Stimulated activated naive CD4-positive, alpha-beta T cell (primary cell): ENCODE measurements at regions not wholly inside any gene's neighbourhood (a gene's known extent, or its start where the extent isn't known, plus 50 kb on each side); places are given as distances from the start of the nearest gene placed in this dataset.

Experiments
- DNase-seq, 6 experiments: peaks; one replicate each; lab custom pipeline; 2025; lab: John Stamatoyannopoulos, UW

DNA sequence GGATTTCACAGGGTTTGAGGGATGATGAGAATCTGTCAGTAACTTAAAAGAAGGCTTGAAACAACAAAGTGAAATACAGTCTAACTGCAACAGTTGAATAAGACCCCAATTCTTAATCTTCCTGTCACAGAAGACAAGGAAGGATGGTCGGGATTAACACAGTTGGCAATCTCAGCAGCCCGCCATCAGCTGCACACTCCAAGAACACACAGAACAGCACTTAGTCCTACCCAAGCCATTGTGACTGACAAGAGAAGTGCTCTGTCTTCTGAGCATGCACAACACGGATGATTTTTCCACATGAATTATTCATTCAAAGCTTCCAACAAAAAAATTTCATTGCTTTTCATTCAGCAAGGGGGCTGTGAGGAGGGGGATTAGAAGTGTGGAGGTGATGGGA is 576.1 kb downstream of the TLE4 start:
- no peak for DNase-seq

DNA sequence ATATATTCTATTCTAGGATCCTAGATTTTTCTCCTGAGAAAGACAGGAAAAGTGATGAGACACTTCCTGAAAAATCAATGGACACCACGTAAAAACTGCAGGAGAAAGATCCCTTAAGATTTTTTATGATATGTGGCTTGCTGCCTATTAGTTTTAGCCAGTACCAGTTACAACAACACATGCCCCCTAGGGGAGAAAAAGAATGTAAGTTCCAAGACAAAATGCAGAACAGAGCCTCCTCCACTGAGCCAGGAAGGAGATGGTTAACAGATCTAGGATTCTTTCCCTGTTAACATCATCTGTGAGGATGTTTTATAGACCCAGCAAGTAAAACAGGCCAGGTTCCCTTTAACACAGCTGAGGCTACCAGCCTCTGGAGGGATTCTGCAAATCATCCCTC is 574.7 kb downstream of the TLE4 start:
- no peak for DNase-seq

DNA sequence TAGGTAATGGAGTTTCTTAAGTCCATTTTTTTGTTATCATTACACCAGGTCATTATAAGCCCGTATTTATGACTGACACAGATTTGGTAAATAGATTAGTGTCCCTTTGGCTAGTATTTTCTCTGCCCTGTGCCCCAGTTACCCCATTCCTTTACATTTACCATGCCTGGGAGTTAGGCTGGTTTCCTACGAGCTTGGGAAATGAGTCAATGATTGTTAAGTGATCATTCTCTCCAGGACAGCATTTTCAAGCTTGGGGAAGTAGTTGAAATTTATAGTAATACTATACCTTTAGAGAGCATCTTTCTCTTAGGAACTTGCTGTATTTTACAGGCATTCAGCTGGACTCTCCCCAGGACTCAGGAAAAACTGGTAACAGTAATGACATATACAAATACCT is 573.1 kb downstream of the TLE4 start:
- no peak for DNase-seq

DNA sequence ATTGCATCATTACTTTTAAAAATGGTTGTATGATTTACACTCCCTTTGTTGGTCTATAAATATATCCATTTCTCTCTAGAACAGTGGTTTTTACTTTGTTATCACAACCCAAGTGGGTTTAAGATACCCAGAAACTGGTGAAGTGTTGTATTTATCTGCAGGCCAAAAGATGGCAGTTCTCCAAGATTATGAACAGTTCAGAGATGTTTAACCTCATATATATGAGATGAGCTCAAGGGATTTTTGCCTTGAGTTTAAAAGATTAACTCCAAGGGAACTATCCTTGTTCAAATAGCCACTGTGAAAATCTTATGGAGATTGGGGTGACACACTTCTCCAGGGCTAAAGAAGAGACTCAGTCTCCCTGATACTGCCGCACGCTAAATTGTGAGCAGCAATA is 572.6 kb downstream of the TLE4 start:
- no peak for DNase-seq

DNA sequence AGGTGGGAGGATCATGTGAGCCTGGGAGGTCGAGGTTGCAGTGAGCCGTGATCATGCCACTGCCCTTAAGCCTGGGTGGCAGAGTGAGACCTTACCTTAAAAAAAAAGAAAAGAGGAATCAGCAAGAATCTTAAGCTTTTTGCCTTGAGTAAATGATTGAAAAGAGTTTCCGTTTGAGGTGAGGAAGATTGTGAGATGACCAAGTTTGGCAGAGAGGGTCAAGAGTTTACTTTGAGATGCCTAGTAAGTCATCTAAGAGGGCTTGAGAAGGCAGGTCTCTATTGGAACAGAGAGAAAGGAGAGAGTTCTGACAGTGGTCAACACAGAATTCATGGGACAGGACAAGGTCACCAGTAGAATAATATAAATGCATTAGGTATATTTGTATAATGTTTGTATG is 572.1 kb downstream of the TLE4 start:
- DNase-seq, result no peak

DNA sequence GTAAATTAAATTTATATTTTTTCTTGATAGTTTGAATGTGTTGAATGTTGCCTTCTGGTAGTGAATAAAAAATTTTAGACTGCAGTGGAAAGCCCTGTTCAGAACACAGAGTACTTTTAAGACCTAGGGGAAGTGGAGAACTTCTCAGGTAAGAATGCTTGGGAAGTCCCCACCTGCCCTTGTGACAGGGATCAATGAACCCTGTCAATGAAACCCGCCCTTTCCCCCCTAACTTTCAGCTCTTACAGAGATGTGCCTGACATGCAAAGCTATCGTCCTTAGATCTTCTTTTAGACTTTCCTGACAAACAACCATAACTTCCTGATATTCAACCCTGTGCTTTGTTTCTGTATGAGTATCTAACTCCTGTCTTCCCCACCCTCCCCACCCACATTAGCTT is 562.7 kb downstream of the TLE4 start:
- no peak for DNase-seq

DNA sequence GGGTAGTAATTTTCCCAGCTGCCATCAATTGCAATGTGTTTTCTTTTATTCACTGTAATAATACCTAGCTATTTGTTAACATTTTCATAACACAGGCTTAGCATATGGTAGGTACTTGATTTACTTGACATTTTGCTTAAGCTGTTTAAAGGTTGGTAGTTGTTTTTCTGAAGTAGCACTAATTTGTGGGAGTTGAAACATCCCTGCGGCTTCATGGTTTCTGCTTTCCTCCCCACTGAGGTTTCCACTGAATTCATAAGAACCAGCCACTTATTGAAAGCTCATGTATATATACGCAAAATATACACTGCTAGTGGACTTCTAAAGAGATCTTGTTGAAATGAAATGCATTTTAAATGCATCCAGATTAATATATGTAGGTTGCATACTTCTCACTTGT is 559.9 kb downstream of the TLE4 start:
- no peak for DNase-seq

DNA sequence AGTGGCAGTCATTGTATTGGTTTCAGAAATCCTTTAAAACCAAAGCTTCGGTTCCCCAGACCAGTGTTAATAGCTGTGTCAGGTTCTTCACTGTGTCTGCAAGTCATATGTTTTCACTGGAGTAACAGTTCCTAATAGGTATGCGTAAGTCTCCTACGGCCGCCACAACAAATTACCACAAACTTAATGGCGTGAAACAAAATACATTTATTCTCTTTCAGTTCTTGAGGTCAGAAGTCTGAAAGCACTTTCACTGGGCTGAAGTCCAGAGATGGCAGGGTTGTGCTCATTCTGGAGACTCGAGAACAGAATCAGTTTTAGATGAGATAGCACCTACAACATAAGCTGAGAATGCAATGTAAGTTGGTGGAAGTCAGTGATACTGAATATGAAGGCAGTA is 556.2 kb downstream of the TLE4 start:
- no peak for DNase-seq

DNA sequence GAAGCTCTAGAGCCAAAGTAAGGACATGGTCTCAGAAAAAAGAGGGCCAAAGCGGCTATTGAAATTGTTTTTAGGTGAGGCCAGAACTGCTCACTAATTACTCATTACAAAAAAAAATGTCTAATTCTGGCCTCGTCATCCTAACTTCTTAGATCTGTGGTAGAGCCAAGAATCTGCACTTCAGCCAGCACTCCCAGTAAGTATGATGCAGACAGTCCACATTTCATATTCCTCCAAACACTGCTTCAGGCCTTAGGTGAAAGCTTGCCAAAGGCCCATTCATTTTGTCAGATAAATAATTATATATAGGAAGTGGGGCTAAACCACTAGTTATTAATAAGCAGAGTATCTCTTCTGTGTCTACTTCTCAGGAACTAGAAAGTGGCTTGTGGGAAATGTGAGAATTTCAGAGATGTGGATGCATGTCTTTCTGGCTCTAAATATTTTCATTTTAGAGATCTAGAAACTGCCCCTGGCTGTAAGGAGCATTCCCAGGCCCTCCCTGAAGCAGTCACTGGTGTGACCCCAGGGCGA is 554.0 kb downstream of the TLE4 start:
- DNase-seq, result no peak

DNA sequence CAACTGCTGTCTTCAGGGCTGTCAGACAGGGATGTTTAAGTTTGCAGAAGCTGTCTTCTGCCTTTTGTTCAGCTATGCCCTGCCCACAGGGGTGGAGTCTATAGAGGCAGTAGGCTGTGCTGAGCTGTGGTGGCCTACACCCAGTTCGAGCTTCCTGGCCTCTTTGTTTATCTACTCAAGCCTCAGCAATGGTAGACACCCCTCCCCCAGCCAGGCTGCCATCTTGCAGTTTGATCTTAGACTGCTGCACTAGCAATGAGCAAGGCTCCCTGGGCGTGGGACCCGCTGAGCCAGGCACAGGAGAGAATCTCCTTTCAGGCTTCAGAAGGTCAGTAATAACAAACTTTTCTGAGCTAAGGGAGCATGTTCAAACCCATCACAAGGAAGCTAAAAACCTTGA is 545.3 kb downstream of the TLE4 start:
- no peak for DNase-seq

DNA sequence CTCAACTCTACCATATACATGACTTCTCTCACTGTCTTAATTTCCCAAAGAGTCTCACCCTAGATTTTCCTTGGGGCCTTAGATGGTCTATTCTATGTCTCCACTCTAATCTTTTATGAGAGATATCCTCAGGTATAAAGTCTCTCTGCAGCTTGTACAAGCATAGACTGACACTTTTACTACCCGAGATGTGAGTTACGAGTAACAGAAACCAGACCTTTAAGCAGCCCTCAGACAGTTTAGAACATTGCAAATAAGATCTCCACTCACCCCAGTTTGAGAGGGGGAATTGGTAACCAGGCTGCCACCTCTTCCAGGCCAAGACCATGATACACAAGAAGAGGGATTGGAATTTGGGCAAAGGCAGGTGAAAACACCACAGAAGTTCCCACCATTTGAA is 542.5 kb downstream of the TLE4 start:
- no peak for DNase-seq

DNA sequence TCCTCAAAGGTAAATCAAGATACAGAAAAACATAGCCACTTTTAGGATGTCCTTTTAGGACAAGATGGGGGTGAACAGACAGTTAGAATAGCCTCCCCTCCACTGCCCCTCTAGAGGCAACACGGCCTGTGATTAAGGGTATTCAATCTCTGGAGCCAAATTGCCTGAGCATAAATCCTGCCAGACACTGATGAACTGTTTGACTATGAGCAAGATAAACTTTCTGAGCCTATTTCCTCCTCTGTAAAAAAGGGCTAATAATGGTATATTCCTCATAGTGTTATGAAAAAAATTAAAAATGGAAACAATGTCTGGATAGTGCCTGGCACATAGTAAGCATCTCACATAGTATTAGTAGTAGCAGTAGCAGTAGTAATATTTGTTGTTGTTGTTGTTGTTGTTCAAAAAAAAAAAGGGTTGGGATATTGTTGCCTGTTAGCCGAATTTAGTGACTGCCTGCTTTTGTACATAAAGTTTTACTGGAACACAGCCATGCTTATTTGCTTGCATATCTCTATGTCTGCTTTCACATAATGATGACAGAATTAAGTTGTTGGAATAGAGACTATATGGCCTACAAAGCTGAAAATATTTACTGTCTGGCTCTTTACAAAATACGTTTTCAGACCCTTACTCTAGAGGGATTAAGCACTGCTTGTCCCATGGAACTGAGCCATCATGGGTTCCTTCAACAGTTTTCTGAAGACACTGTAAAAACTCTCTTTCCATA is 536.3 kb downstream of the TLE4 start:
- DNase-seq, result no peak

DNA sequence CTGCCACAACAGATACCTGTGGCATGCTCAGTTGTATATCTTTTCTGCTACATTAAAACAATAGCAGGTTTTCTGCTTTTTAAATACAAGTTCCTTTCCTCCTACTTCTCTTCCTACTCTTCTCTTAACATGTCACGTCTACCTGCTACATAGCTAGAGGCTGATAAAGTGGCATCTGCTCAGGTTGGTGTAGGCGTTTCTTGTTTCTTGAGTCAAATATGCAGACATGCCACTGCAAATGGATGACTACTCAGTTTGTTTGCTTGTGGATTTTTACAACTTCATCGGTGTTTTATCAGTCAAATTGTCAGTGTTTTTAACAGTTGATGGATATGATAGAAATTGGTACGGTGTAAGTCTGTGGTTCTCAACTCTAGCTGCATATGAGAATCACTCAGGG is 525.7 kb downstream of the TLE4 start:
- no peak for DNase-seq

DNA sequence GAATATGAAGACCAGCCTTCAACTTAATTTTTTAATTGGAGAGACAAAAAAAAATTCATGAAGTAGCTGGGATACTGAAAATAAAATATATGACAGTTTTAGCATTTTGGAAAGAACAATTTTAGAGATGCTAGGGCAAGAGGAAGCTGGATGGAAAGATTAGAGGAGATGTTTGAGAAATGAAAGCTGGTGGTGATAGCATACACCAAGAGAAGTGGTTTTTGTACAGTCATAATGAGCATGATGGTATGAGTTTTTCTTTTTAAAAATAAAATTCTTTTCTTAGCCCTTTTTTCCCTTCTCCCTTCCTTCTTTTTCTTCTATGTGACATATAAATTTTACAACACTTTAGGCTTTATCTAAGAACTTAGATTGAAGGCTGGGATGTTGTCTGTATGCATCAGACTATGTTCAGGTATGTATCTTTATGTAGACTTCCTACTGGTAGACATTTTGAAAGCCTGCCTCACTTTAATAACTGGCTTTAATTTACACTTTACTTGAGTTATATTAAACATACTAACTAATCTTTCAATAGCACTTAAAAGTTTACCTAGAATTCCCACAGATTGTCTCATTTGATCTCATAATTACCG is 522.5 kb downstream of the TLE4 start:
- no peak for DNase-seq

DNA sequence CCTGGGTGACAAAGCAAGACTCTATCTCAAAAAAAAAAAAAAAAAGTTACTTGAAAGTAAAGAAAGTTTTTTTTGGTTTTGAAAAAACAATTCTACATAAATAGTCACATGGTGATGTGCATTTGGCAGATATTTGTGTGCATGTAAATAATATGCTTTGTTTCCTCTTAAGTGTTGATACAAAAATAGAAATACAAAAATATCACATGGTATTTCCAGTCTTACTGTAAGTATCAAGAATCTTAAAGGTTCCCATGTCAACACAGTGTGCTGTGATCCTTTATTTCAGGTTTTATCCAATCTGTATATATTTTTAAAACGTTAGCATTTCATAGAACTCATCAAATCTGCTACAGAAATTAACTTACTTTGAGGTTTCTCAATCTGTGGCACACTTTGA is 521.9 kb downstream of the TLE4 start:
- DNase-seq, result no peak

DNA sequence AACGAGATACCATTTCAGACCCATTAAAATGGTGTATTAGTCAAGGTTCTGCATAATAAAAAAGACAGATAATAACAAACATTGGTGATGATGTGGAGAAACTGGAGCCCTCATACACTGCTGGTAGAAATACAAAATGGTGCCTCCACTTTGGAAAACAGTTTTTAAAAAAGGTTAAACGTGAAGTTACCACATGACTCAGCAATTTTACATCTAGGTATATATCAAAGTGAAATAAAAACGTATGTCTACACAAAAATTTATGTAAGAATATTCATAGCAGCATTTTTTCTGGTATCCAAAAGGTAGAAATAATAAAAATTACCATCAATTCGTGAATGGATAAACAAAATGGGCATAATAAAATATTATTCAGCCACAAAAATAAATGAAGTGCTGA is 519.8 kb downstream of the TLE4 start:
- no peak for DNase-seq

DNA sequence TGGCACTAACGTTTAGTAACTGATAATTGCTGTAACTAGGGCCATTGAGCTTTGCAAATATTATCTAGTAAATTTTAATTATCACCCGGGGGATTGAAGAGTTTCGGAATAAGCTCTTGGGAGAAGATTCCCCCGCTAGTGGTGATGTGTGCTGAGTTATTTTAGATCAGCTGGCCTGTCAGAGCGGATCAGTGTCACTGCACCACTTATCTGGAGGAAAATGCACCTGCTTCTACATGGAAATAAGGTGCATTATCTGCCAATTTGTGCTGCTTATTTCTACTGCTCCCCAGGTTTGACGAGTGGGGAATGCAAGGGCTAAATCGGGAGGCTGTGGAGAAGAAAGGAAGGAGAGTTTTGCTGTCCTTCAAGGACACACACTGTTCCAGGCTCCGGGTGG is 518.6 kb downstream of the TLE4 start:
- DNase-seq, result no peak

DNA sequence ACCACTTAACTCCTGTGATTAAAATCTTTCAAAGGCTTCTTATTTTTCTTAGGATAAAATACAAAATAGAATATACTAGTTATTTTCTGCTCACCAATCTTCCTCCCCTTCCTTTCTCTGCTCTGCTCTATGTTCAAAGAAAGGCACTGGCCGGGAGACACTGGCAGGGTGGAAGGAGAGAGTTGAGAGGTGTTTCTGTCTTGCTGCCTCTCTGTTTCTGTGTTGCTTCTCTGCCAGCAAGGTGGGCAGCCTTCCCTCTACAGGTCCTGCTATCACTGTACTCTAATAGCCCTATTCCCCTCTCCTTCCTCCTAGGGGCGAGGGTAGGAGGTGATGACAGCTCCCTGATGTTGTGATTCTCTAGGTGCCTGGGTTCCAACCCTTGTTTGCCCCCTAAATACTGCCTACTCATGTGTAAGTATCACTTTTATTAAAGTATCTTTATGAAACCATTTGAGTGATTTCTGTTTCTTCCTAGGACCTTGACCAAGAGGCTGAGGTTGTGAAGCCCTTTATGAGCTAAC is 515.1 kb downstream of the TLE4 start:
- no peak for DNase-seq

DNA sequence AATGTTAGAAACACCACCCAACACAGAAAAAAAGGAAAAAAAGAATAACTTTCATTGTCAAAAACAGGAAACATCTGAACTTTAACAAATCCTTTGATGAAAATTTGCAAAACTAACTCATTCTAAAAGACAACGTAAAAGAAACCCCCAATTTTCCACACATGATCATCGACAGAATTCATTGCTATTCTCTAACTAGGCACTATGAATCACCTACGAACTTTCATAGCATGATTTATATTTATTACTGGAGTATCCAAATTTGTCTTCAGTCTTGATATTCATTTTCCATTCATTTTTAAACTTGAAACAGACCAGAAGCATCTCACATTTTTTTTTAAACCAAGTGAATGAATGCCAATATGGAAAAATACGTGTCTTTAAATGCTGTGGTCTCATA is 514.6 kb downstream of the TLE4 start:
- DNase-seq, result no peak

DNA sequence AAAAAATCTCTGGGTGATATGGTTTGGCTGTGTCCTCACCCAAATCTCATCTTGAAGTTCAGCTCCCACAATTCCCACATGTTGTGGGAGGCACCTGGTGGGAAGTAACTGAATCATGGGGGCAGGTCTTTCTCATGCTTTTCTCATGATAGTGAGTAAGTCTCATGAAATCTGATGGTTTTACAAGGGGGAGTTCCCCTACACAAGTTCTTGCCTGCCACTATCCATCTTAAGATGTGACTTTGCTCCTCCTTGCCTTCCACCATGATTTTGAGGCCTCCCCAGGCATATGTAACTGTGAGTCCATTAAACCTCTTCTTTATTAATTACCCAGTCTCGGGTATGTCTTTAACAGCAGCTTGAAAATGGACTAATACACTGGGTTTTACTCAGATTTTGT is 513.9 kb downstream of the TLE4 start:
- DNase-seq, result no peak

DNA sequence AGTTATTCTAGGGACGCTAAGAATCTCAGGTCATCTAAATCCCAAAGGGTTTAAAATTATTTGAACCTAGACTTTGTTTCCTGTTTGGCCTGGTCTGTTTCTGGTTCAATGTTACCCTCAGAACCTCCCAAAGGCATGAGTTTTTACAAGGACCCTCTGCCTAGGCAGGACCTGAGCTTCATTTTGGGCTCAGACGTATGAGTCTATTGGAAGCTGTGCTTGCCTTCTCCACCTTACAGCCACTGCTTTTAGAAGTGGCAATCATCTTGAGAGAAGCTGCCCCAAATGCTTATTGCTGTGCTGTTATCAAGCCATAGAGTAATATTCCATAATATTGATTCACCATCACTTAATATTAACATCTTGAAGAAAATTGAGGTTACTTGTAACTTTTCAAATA is 510.4 kb downstream of the TLE4 start:
- DNase-seq, result no peak

DNA sequence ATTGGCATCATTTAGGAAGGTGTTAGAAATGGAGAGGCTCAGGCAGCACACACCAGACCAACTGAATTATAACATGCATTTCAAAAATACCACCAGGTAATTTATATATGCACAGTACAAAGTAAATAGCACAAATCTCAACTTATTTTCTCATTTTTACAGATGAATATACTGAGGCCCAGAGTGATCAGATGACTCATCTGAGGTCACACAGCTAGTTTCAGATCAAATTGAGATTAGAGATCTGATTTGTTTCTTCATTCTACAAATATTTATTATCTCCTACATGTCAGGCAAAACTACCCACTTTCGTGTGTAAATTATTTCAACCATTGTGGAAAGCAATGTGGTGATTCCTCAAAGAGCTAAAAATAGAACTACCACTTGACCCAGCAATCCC is 507.1 kb downstream of the TLE4 start:
- DNase-seq, result no peak

DNA sequence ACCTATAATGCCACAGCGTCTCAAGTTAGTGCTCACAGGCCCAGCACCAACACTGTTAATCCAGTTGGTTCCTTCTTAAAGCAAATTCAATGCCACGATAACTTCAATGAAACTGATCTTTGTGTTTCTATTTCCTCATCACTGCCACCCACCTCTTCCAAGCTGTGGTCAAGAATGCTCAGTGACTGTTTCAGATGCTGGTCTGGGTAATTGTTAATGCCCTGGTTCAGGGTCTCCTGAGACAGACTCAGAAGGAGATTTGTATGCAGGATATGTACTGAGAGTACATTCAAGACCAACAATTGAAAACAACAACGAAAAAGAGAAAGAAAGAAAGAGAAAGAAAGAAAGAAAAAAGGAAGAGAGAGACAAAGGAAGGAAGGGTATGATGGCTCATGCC is 505.3 kb downstream of the TLE4 start:
- no peak for DNase-seq

DNA sequence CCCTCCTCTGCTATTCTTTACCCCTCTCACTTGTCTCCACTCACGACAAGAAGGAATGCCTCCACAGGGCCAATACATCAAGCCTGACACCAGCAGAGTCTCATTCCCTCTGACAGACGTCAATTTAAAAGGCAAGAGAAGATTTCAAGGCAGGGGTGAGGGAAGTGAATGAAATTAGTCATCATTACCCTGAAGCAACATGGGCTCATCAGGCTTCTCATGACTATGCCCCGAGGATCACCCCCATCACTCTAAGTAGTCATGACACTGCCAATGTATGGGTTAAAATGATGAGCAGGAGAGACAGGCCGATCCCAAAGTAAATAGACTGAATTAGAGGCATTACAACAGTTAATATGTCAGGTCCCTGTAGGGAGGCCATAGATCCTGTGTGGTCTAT is 504.4 kb downstream of the TLE4 start:
- no peak for DNase-seq
